HEK293 (cell line): ENCODE measurements at regions not wholly inside any gene's neighbourhood (a gene's known extent, or its start where the extent isn't known, plus 50 kb on each side); places are given as distances from the start of the nearest gene placed in this dataset.
A peak's percentile ranks its signal among the peaks of the same experiment; 100 is the strongest.

Experiments used
- CTCF ChIA-PET: fragments of 350-600 bp; formaldehyde crosslinking; extraction: SDS; loops from one replicate; lab custom pipeline; 2021; ENCODE audit warnings: antibody characterized with exemption; lab: Yijun Ruan, JAX
- POLR2A ChIA-PET: fragments of 300-600 bp; formaldehyde crosslinking; extraction: SDS; loops from one replicate; lab custom pipeline; 2020; ENCODE audit warnings: antibody characterized with exemption, inconsistent platforms; lab: Yijun Ruan, JAX
- H3K27ac ChIP-seq: fragments of 200-500 bp; sonication (Bioruptor generic); 2 replicates; pipeline ENCODE4 v1.5.1; 2014; ENCODE audit warnings: low read depth, low read length, control low read depth, inconsistent platforms; ENCODE audit errors: extremely low read depth
- H3K36me3 ChIP-seq, 2 experiments: fragments of 200-500 bp in 1 of 2; sonication (Bioruptor generic) in 1 of 2; 1 replicate in 1 of 2; 2 replicates in 1 of 2; pipeline ENCODE4 v1.5.1; 2014 to 2017; ENCODE audit warnings: inconsistent platforms in 2 of 2, low read length in 2 of 2; ENCODE audit not compliant: control insufficient read depth in 2 of 2, insufficient read depth in 1 of 2
- H3K4me1 ChIP-seq: fragments of 200-500 bp; sonication (Bioruptor generic); 2 replicates; pipeline ENCODE4 v1.5.1; 2014; ENCODE audit warnings: mild to moderate bottlenecking, low read length, inconsistent platforms; ENCODE audit not compliant: control insufficient read depth, insufficient read depth
- H3K4me3 ChIP-seq: 2 replicates; pipeline ENCODE4 v1.5.1; 2011; ENCODE audit warnings: low read depth, mild to moderate bottlenecking, control low read depth, low read length, moderate library complexity
- H3K9me3 ChIP-seq: fragments of 200-500 bp; sonication (Bioruptor generic); 2 replicates; pipeline ENCODE4 v1.5.1; 2014; ENCODE audit warnings: low read depth, low read length, inconsistent platforms; ENCODE audit not compliant: control insufficient read depth, insufficient read depth
- BCL11B ChIP-seq: fragments of 450-650 bp; formaldehyde crosslinking; IDR thresholded peaks from 2 replicates; pipeline ENCODE4 v1.5.1; 2016; ENCODE audit warnings: low read depth, missing biosample characterization, missing genetic modification characterization
- EGR2 ChIP-seq: fragments of 450-650 bp; formaldehyde crosslinking; IDR thresholded peaks from 2 replicates; pipeline ENCODE4 v1.5.1; 2016; ENCODE audit warnings: low read depth, missing biosample characterization, missing genetic modification characterization
- FEZF1 ChIP-seq: fragments of 450-650 bp; formaldehyde crosslinking; IDR thresholded peaks from 2 replicates; pipeline ENCODE4 v1.5.1; 2016; ENCODE audit warnings: missing biosample characterization, missing genetic modification characterization
- GLIS1 ChIP-seq: fragments of 450-650 bp; formaldehyde crosslinking; IDR thresholded peaks from 2 replicates; pipeline ENCODE4 v1.5.1; 2016; ENCODE audit warnings: missing biosample characterization, missing genetic modification characterization
- MZF1 ChIP-seq: fragments of 450-650 bp; formaldehyde crosslinking; IDR thresholded peaks from 2 replicates; pipeline ENCODE4 v1.5.1; 2017; ENCODE audit warnings: missing biosample characterization, missing genetic modification characterization, borderline replicate concordance
- ZBTB17 ChIP-seq: fragments of 450-650 bp; formaldehyde crosslinking; IDR thresholded peaks from 2 replicates; pipeline ENCODE4 v1.5.1; 2016; ENCODE audit warnings: missing biosample characterization, missing genetic modification characterization
- ZBTB49 ChIP-seq: fragments of 450-650 bp; formaldehyde crosslinking; IDR thresholded peaks from 2 replicates; pipeline ENCODE4 v1.5.1; 2016; ENCODE audit warnings: missing biosample characterization, missing genetic modification characterization, low read depth
- ZNF132 ChIP-seq: fragments of 450-650 bp; formaldehyde crosslinking; IDR thresholded peaks from 2 replicates; pipeline ENCODE4 v1.5.1; 2017; ENCODE audit warnings: missing biosample characterization, missing genetic modification characterization, borderline replicate concordance
- ZNF184 ChIP-seq: fragments of 450-650 bp; IDR thresholded peaks from 2 replicates; pipeline ENCODE4 v1.5.1; 2018; ENCODE audit warnings: missing biosample characterization, mild to moderate bottlenecking, missing genetic modification characterization
- ZNF221 ChIP-seq: fragments of 450-650 bp; formaldehyde crosslinking; IDR thresholded peaks from 2 replicates; pipeline ENCODE4 v1.5.1; 2017; ENCODE audit warnings: missing biosample characterization, missing genetic modification characterization, borderline replicate concordance
- ZNF23 ChIP-seq: fragments of 450-650 bp; formaldehyde crosslinking; IDR thresholded peaks from 2 replicates; pipeline ENCODE4 v1.5.1; 2016; ENCODE audit warnings: missing biosample characterization, missing genetic modification characterization, borderline replicate concordance
- ZNF239 ChIP-seq: fragments of 450-650 bp; formaldehyde crosslinking; IDR thresholded peaks from 2 replicates; pipeline ENCODE4 v1.5.1; 2016; ENCODE audit warnings: missing biosample characterization, missing genetic modification characterization
- ZNF248 ChIP-seq: fragments of 450-650 bp; formaldehyde crosslinking; IDR thresholded peaks from 2 replicates; pipeline ENCODE4 v1.5.1; 2017; ENCODE audit warnings: missing biosample characterization, missing genetic modification characterization
- ZNF280D ChIP-seq: fragments of 450-650 bp; formaldehyde crosslinking; IDR thresholded peaks from 2 replicates; pipeline ENCODE4 v1.5.1; 2016; ENCODE audit warnings: missing biosample characterization, missing genetic modification characterization
- ZNF366 ChIP-seq: fragments of 450-650 bp; formaldehyde crosslinking; conservative IDR thresholded peaks from 2 replicates; pipeline ENCODE4 v1.5.1; 2016; ENCODE audit warnings: missing biosample characterization, missing genetic modification characterization
- ZNF449 ChIP-seq: fragments of 450-650 bp; formaldehyde crosslinking; IDR thresholded peaks from 2 replicates; pipeline ENCODE4 v1.5.1; 2017; ENCODE audit warnings: missing biosample characterization, mild to moderate bottlenecking, missing genetic modification characterization, moderate library complexity
- ZNF48 ChIP-seq: fragments of 450-650 bp; formaldehyde crosslinking; IDR thresholded peaks from 2 replicates; pipeline ENCODE4 v1.5.1; 2016; ENCODE audit warnings: missing biosample characterization, missing genetic modification characterization
- ZNF501 ChIP-seq: fragments of 450-650 bp; formaldehyde crosslinking; IDR thresholded peaks from 2 replicates; pipeline ENCODE4 v1.5.1; 2016; ENCODE audit warnings: missing biosample characterization, missing genetic modification characterization
- ZNF585B ChIP-seq: fragments of 450-650 bp; formaldehyde crosslinking; IDR thresholded peaks from 2 replicates; pipeline ENCODE4 v1.5.1; 2016; ENCODE audit warnings: missing biosample characterization, missing genetic modification characterization
- ZNF596 ChIP-seq: fragments of 450-650 bp; IDR thresholded peaks from 2 replicates; pipeline ENCODE4 v1.5.0; 2018; ENCODE audit warnings: missing biosample characterization, mild to moderate bottlenecking, missing genetic modification characterization, moderate library complexity
- ZNF670 ChIP-seq: fragments of 450-650 bp; formaldehyde crosslinking; IDR thresholded peaks from 2 replicates; pipeline ENCODE4 v1.5.1; 2016; ENCODE audit warnings: missing biosample characterization, missing genetic modification characterization, low read depth
- ZNF747 ChIP-seq: fragments of 450-650 bp; formaldehyde crosslinking; IDR thresholded peaks from 2 replicates; pipeline ENCODE4 v1.5.1; 2016; ENCODE audit warnings: missing biosample characterization, missing genetic modification characterization
- ZNF830 ChIP-seq: fragments of 450-650 bp; IDR thresholded peaks from 2 replicates; pipeline ENCODE4 v1.5.0; 2018; ENCODE audit warnings: missing biosample characterization, missing genetic modification characterization, low read depth, mild to moderate bottlenecking, moderate library complexity
- ZSCAN5A ChIP-seq: fragments of 450-650 bp; formaldehyde crosslinking; IDR thresholded peaks from 2 replicates; pipeline ENCODE4 v1.5.1; 2016; ENCODE audit warnings: missing biosample characterization, missing genetic modification characterization

GRCh38 chr2:9709539-9710285, 78.9 kb upstream of the YWHAQ start:
- no peak for TF ChIP-seq ZNF585B (tag by site-specific recombination)
- peak; percentile 73; the same call in 1 of the 2 replicates for TF ChIP-seq ZNF132 (tag by site-specific recombination)
- peak; percentile 58; the same call in 1 of the 2 replicates for TF ChIP-seq EGR2
- no peak overlapping the region for H3K27ac ChIP-seq
- H3K36me3 ChIP-seq, result no peaks in the 10 kb centered on the region
- H3K4me3 ChIP-seq, result no peak overlapping the region
- ChIA-PET CTCF (no interaction called here), POLR2A (no interaction called here)
- no peaks in the 10 kb centered on the region for H3K9me3 ChIP-seq
- no peaks in the 10 kb centered on the region for H3K4me1 ChIP-seq

DNA sequence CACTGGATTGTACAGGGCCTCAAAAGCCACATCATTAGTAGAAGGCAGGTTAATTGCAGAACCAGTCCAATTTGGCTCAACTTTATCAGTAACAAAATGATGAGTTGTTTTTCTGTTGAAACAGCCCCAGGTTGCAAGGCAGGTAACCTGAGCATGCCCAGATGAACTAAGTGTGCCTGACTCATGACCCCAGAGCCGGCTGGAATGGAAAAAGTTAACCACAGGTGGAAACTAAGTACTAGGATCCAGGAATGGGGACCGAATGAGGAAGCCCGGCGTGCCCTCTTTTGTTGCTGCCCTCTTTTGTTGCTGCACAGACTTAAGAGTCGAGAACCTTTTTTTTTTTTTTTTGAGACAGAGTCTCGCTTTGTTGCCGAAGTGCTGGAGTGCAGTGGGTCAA, 79.5 kb upstream of the YWHAQ start:
- Histone ChIP-seq H3K9me3 (no peaks in the 10 kb centered on the region), H3K4me1 (no peaks in the 10 kb centered on the region), H3K36me3 (no peaks in the 10 kb centered on the region), H3K4me3 (no peak overlapping the region), H3K27ac (no peak overlapping the region)
- ChIA-PET CTCF (no interaction called here), POLR2A (no interaction called here)
- TF ChIP-seq ZNF670 (tag by site-specific recombination) (no peak), ZNF596 (no peak), ZNF48 (no peak), ZNF248 (tag by site-specific recombination) (no peak), FEZF1 (no peak), ZBTB17 (no peak), ZNF449 (tag by site-specific recombination) (no peak), ZNF221 (tag by site-specific recombination) (no peak), BCL11B (no peak), ZNF184 (tag by site-specific recombination) (no peak), MZF1 (tag by site-specific recombination) (no peak), ZNF23 (no peak), ZNF830 (tag by site-specific recombination) (no peak), GLIS1 (tag by site-specific recombination) (no peak), ZNF747 (no peak), ZNF501 (tag by site-specific recombination) (no peak)

- Histone ChIP-seq H3K27ac (no peak overlapping the region), H3K9me3 (no peaks in the 10 kb centered on the region), H3K4me1 (no peaks in the 10 kb centered on the region), H3K36me3 (no peaks in the 10 kb centered on the region), H3K4me3 (no peak overlapping the region)
- POLR2A ChIA-PET, result interaction anchor here (0.5 to 1.1 kb wide), 2 partner anchors 173 to 178 kb away, joined by 4 to 5 read pairs; no protein-coding TSS in a partner anchor
- CTCF ChIA-PET, result interaction anchor here (0.6 kb wide), 1 partner anchor 9 kb away, joined by 3 read pairs; no protein-coding TSS in a partner anchor
- TF ChIP-seq ZNF280D (tag by site-specific recombination), result no peak
- TF ChIP-seq ZNF366 (tag by site-specific recombination), result no peak
- TF ChIP-seq ZNF239, result no peak
- TF ChIP-seq ZSCAN5A, result no peak
- no peak for TF ChIP-seq ZBTB49
Observed at GRCh38 chr2:9712263-9712662, 81.5 kb upstream of the YWHAQ start.
